GM12878 (cell line): ENCODE measurements at regions not wholly inside any gene's neighbourhood (a gene's known extent, or its start where the extent isn't known, plus 50 kb on each side); places are given as distances from the start of the nearest gene placed in this dataset.

Experiments
- ATAC-seq: fragments of 200-7000 bp; cut with Tn5 transposase; 3 replicates; pipeline ENCODE4 v1.9.1; 2020; ENCODE audit warnings: mild to moderate bottlenecking, moderate library complexity
- BruUV-seq: library from RNA; stranded (reverse); fragments of 400-500 nt; replicated peaks from 2 replicates; lab custom pipeline; 2021; lab: Mats Ljungman, UMichigan
- CTCF ChIA-PET: fragments of 300-600 bp; sonication (Branson Sonifier 250); formaldehyde crosslinking; extraction: SDS; loops from one replicate; lab custom pipeline; 2021; ENCODE audit warnings: inconsistent platforms; lab: Yijun Ruan, JAX
- POLR2A ChIA-PET: fragments of 350-600 bp; formaldehyde crosslinking; extraction: SDS; loops from one replicate; lab custom pipeline; 2021; ENCODE audit warnings: inconsistent platforms; lab: Charles Lee
- RAD21 ChIA-PET: fragments of 300-600 bp; sonication (Branson Sonifier 250); formaldehyde crosslinking; loops from one replicate; lab custom pipeline; 2023; ENCODE audit warnings: antibody characterized with exemption; ENCODE audit not compliant: unreplicated experiment; lab: Charles Lee
- SMC1A ChIA-PET: fragments of 300-600 bp; sonication (Branson Sonifier 250); formaldehyde crosslinking; loops from one replicate; lab custom pipeline; 2023; ENCODE audit not compliant: unreplicated experiment, uncharacterized antibody; lab: Charles Lee
- DNase-seq: peaks from one replicate; pipeline ENCODE4 v3.0.0-alpha.2; 2011; ENCODE audit warnings: low read depth, low spot score
- FAIRE-seq: peaks from 3 replicates; lab custom pipeline; 2011; peaks lifted over from hg19 to GRCh38; lab: Jason Lieb, UNC
- H2AFZ ChIP-seq: 2 replicates; pipeline ENCODE4 v1.6.0; 2011; ENCODE audit warnings: low read depth, low read length, control low read depth; ENCODE audit not compliant: control insufficient read depth
- H3K27ac ChIP-seq: 2 replicates; pipeline ENCODE4 v1.5.1; 2011; ENCODE audit warnings: control low read depth; ENCODE audit not compliant: control insufficient read depth, insufficient read depth
- H3K27me3 ChIP-seq, 2 experiments: replicated peaks in 1 of 2; 2 replicates each; pipeline versions ENCODE4 v1.6.0 to v1.6.1; 2011; ENCODE audit warnings: low read length in 1 of 2; ENCODE audit not compliant: control insufficient read depth in 2 of 2, insufficient read depth in 2 of 2
- H3K36me3 ChIP-seq, 2 experiments: 2 replicates each; pipeline ENCODE4 v1.5.1; 2011; ENCODE audit warnings: low read length in 1 of 2; ENCODE audit not compliant: control insufficient read depth in 2 of 2, insufficient read depth in 2 of 2
- H3K4me1 ChIP-seq: 2 replicates; pipeline ENCODE4 v1.6.1; 2011; ENCODE audit warnings: mild to moderate bottlenecking, low read length, moderate library complexity, mixed read lengths; ENCODE audit not compliant: control insufficient read depth, insufficient read depth
- H3K4me2 ChIP-seq: 2 replicates; pipeline ENCODE4 v1.6.0; 2011; ENCODE audit warnings: control low read depth; ENCODE audit not compliant: control insufficient read depth, insufficient read depth
- H3K4me3 ChIP-seq: fragments of 200-600 bp; sonication (generic); 2 replicates; pipeline ENCODE4 v1.5.1; 2016
- H3K79me2 ChIP-seq: 2 replicates; pipeline ENCODE4 v1.6.0; 2011; ENCODE audit warnings: low read length; ENCODE audit not compliant: control insufficient read depth, insufficient read depth
- H3K9ac ChIP-seq: 2 replicates; pipeline ENCODE4 v1.8.0; 2011; ENCODE audit warnings: low read length, control low read depth, mixed read lengths; ENCODE audit not compliant: control insufficient read depth, insufficient read depth
- H3K9me3 ChIP-seq: replicated peaks from 3 replicates; pipeline ENCODE4 v1.5.1; 2011; ENCODE audit warnings: mild to moderate bottlenecking, low read length; ENCODE audit not compliant: control insufficient read depth, insufficient read depth
- H4K20me1 ChIP-seq: 2 replicates; pipeline ENCODE4 v1.6.0; 2011; ENCODE audit not compliant: control insufficient read depth, insufficient read depth
- CTCF ChIP-seq, 3 experiments: IDR thresholded peaks in 2 of 3; conservative IDR thresholded peaks in 1 of 3; 2 replicates each; pipeline ENCODE4 v1.5.1; 2011; ENCODE audit warnings: low read depth in 3 of 3, low read length in 3 of 3, mild to moderate bottlenecking in 3 of 3, control low read depth in 2 of 3, moderate library complexity in 2 of 3, inconsistent platforms in 1 of 3, mixed read lengths in 1 of 3; ENCODE audit not compliant: control insufficient read depth in 2 of 3, insufficient read depth in 1 of 3; ENCODE audit errors: extremely low read depth in 1 of 3
- DPF2 ChIP-seq: fragments of 450-650 bp; IDR thresholded peaks from 2 replicates; pipeline ENCODE4 v1.6.1; 2017; ENCODE audit warnings: mild to moderate bottlenecking
- IRF3 ChIP-seq: fragments of 450-650 bp; IDR thresholded peaks from 2 replicates; pipeline ENCODE4 v1.6.1; 2014; ENCODE audit warnings: mild to moderate bottlenecking
- NR2C1 ChIP-seq: fragments of 450-650 bp; IDR thresholded peaks from 2 replicates; pipeline ENCODE4 v1.6.1; 2017; ENCODE audit warnings: antibody characterized with exemption, mild to moderate bottlenecking, moderate library complexity
- SKIL ChIP-seq: fragments of 450-650 bp; IDR thresholded peaks from 2 replicates; pipeline ENCODE4 v1.6.1; 2017; ENCODE audit warnings: mild to moderate bottlenecking, low read depth, inconsistent platforms; ENCODE audit not compliant: poor library complexity, severe bottlenecking
- USF1 ChIP-seq: IDR thresholded peaks from 2 replicates; pipeline ENCODE4 v1.6.1; 2011; ENCODE audit warnings: borderline replicate concordance, low read depth, mild to moderate bottlenecking, moderate library complexity, mixed read lengths, low read length; ENCODE audit not compliant: insufficient read depth; ENCODE audit errors: extremely low read length
- WRNIP1 ChIP-seq: IDR thresholded peaks from 2 replicates; pipeline ENCODE4 v1.6.1; 2011; ENCODE audit warnings: low read depth, low read length, improper control_type of control experiment, borderline replicate concordance
- WGBS: methylation state at CpG from one replicate; pipeline ENCODE4 v1.1.6; 2016; ENCODE audit warnings: low lambda C conversion rate; ENCODE audit not compliant: insufficient replicate concordance, insufficient coverage; ENCODE audit errors: missing lambda C conversion rate; 5-methylcytosine and 5-hydroxymethylcytosine counted together
- in situ Hi-C: fragments of 300-500 bp; cut with MboI; formaldehyde crosslinking; loops from 9 replicates; pipeline ENCODE4 v1.14.3; 2018; ENCODE audit warnings: mixed read lengths
- intact Hi-C: fragments of 100-400 bp; cut with micrococcal nuclease; formaldehyde crosslinking; loops from one replicate; pipeline ENCODE4 v1.14.2; 2022; ENCODE audit not compliant: unreplicated experiment

- TF ChIP-seq CTCF (IDR thresholded peaks at IDR 0.05 in 2 of 3, conservative IDR thresholded peaks at IDR 0.05 in 1 of 3; ENCODE audit: control insufficient read depth in 2 of 3, extremely low read depth in 1 of 3, insufficient read depth in 1 of 3, low read depth in 3 of 3, low read length in 3 of 3) (no peak), SKIL (no peak)
Measured at GRCh38 chrX:8403988-8404387, 60.6 kb upstream of the VCX3B start (continued).

GRCh38 chrX:8404471-8404870, 60.2 kb upstream of the VCX3B start:
- SMC1A ChIA-PET: no interaction called here
- FAIRE-seq (no peak), ATAC-seq (no peak), DNase-seq (no peak)
- Histone ChIP-seq H3K27me3 (no peaks in the 10 kb centered on the region), H3K4me2 (no peak overlapping the region), H2AFZ (no peak overlapping the region), H3K9ac (no peak overlapping the region), H3K4me3 (no peak overlapping the region), H3K27ac (no peak overlapping the region), H3K4me1 (no peaks in the 10 kb centered on the region), H3K9me3 (no peaks in the 10 kb centered on the region), H4K20me1 (no peaks in the 10 kb centered on the region), H3K79me2 (no peaks in the 10 kb centered on the region), H3K36me3 (no peaks in the 10 kb centered on the region)
- no TSS peak for BruUV-seq
- POLR2A ChIA-PET: interaction anchor here (0.7 kb wide), 1 partner anchor 26 kb away, joined by 5 read pairs; no protein-coding TSS in a partner anchor
- RAD21 ChIA-PET: no interaction called here
- intact Hi-C loops (no loop called here), in situ Hi-C loops (no loop called here)
- 18% methylated on average over 6 of the region's 6 CpGs for whole genome bisulfite sequencing
- CTCF ChIA-PET: no interaction called here
- TF ChIP-seq IRF3 (no peak), USF1 (no peak), NR2C1 (no peak), WRNIP1 (no peak), DPF2 (no peak)
